ENCODE measurements at regions not wholly inside any gene's neighbourhood (a gene's known extent, or its start where the extent isn't known, plus 50 kb on each side); places are given as distances from the start of the nearest gene placed in this dataset.

GRCh38 chr2:8558096-8558495, 123.8 kb upstream of the ID2 start:
- no peak for TF ChIP-seq CTCF (IDR thresholded peaks at IDR 0.05)
- no peak for TF ChIP-seq POLR2A (IDR thresholded peaks at IDR 0.05)

Measured in heart left ventricle (tissue), 13 donors.